A673 (cell line): ENCODE measurements at regions not wholly inside any gene's neighbourhood (a gene's known extent, or its start where the extent isn't known, plus 50 kb on each side); places are given as distances from the start of the nearest gene placed in this dataset.
A peak's percentile ranks its signal among the peaks of the same experiment; 100 is the strongest.

Experiments
- BruUV-seq: library from RNA; stranded (reverse); fragments of 400-500 nt; replicated peaks from 2 replicates; lab custom pipeline; 2021; lab: Mats Ljungman, UMichigan
- CTCF ChIA-PET: fragments of 300-600 bp; sonication (Branson Sonifier 250); formaldehyde crosslinking; loops from one replicate; lab custom pipeline; 2022; ENCODE audit warnings: antibody characterized with exemption; lab: Charles Lee
- POLR2A ChIA-PET: fragments of 300-600 bp; sonication (Branson Sonifier 250); formaldehyde crosslinking; loops from one replicate; lab custom pipeline; 2022; ENCODE audit warnings: antibody characterized with exemption; ENCODE audit not compliant: low non-redundant PET; lab: Charles Lee
- DNase-seq: peaks from one replicate; pipeline ENCODE4 v3.0.0-alpha.2; 2015; ENCODE audit warnings: low spot score
- H3K27ac ChIP-seq: fragments of 200-600 bp; sonication (generic); 2 replicates; pipeline ENCODE4 v1.5.1; 2016; ENCODE audit warnings: mixed run types, low read depth, mild to moderate bottlenecking, mixed read lengths, antibody characterized with exemption, low read length; ENCODE audit not compliant: poor library complexity, severe bottlenecking
- H3K27me3 ChIP-seq: fragments of 200-600 bp; sonication (generic); replicated peaks from 2 replicates; pipeline ENCODE4 v1.6.1; 2017; ENCODE audit warnings: mixed run types, low read depth, mild to moderate bottlenecking, mixed read lengths, antibody characterized with exemption, low read length; ENCODE audit not compliant: insufficient read depth, poor library complexity
- H3K36me3 ChIP-seq: fragments of 200-600 bp; sonication (generic); 2 replicates; pipeline ENCODE4 v1.6.1; 2016; ENCODE audit warnings: mixed run types, mild to moderate bottlenecking, mixed read lengths, antibody characterized with exemption, low read length; ENCODE audit not compliant: insufficient read depth, poor library complexity, severe bottlenecking
- H3K4me1 ChIP-seq: fragments of 200-600 bp; sonication (generic); 2 replicates; pipeline ENCODE4 v1.6.1; 2017; ENCODE audit warnings: mixed run types, mild to moderate bottlenecking, mixed read lengths, antibody characterized with exemption, low read length; ENCODE audit not compliant: insufficient read depth, poor library complexity, severe bottlenecking
- H3K4me3 ChIP-seq: fragments of 200-600 bp; sonication (generic); 2 replicates; pipeline ENCODE4 v1.5.1; 2016; ENCODE audit warnings: low read depth, mixed run types, mild to moderate bottlenecking, mixed read lengths, low read length; ENCODE audit not compliant: poor library complexity, severe bottlenecking
- H3K9me3 ChIP-seq: fragments of 200-600 bp; sonication (generic); 2 replicates; pipeline ENCODE4 v1.6.1; 2016; ENCODE audit warnings: mixed run types, low read depth, mild to moderate bottlenecking, mixed read lengths, antibody characterized with exemption, low read length; ENCODE audit not compliant: poor library complexity, severe bottlenecking
- CTCF ChIP-seq: fragments of 300-800, 200-600 bp; sonication (generic); conservative IDR thresholded peaks from 2 replicates; pipeline ENCODE4 v1.5.1; 2017; ENCODE audit warnings: low read depth, mild to moderate bottlenecking, antibody characterized with exemption, low read length, moderate library complexity, mixed read lengths
- EZH2 ChIP-seq: fragments of 200-600 bp; sonication (generic); IDR thresholded peaks from 2 replicates; pipeline ENCODE4 v1.6.1; 2017; ENCODE audit warnings: borderline replicate concordance, low read depth, mild to moderate bottlenecking, mixed read lengths, antibody characterized with exemption, low read length; ENCODE audit not compliant: poor library complexity, severe bottlenecking
- intact Hi-C: fragments of 100-400 bp; cut with micrococcal nuclease; formaldehyde crosslinking; loops from one replicate; pipeline ENCODE4 v1.10.0; 2022; ENCODE audit not compliant: unreplicated experiment

GRCh38 chr2:39897273-39897672 lies 118.2 kb upstream of the THUMPD2 start:
- Histone ChIP-seq H3K4me1 (peaks cover 6% of the 10 kb centered on the region), H3K36me3 (no peaks in the 10 kb centered on the region), H3K4me3 (no peak overlapping the region), H3K9me3 (no peaks in the 10 kb centered on the region), H3K27ac (no peak overlapping the region), H3K27me3 (peaks cover under 1% of the 10 kb centered on the region)
- intact Hi-C loops = no loop called here
- CTCF ChIA-PET = no interaction called here
- POLR2A ChIA-PET = no interaction called here
- no peak for TF ChIP-seq CTCF
- TF ChIP-seq EZH2 = no peak
- DNase-seq = no peak
- BruUV-seq = no TSS peak

GRCh38 chr2:39894082-39894481 lies 115.0 kb upstream of the THUMPD2 start:
- no peak for DNase-seq
- peaks cover 10% of the 10 kb centered on the region for H3K4me1 ChIP-seq
- no peak for TF ChIP-seq EZH2
- no peak for TF ChIP-seq CTCF
- H3K36me3 ChIP-seq = no peaks in the 10 kb centered on the region
- H3K4me3 ChIP-seq = no peak overlapping the region
- H3K9me3 ChIP-seq = no peaks in the 10 kb centered on the region
- BruUV-seq = no TSS peak
- no peaks in the 10 kb centered on the region for H3K27me3 ChIP-seq
- ChIA-PET POLR2A (no interaction called here), CTCF (interaction anchor here (0.5 kb wide), 1 partner anchor 464 kb away, joined by 4 read pairs; no protein-coding TSS in a partner anchor)
- H3K27ac ChIP-seq = no peak overlapping the region
- intact Hi-C loops = no loop called here

- no TSS peak for BruUV-seq
- peak; percentile 59 for DNase-seq
- Histone ChIP-seq H3K27ac (no peak overlapping the region), H3K9me3 (no peaks in the 10 kb centered on the region), H3K4me1 (peaks cover 10% of the 10 kb centered on the region), H3K27me3 (no peaks in the 10 kb centered on the region), H3K4me3 (no peak overlapping the region), H3K36me3 (no peaks in the 10 kb centered on the region)
- TF ChIP-seq EZH2 = no peak
- no peak for TF ChIP-seq CTCF
- CTCF ChIA-PET = interaction anchor here (0.5 kb wide), 1 partner anchor 464 kb away, joined by 4 read pairs; no protein-coding TSS in a partner anchor
- intact Hi-C loops = no loop called here
- POLR2A ChIA-PET = no interaction called here
Measured at GRCh38 chr2:39893616-39894015, 114.6 kb upstream of the THUMPD2 start.
